ENCODE measurements at regions not wholly inside any gene's neighbourhood (a gene's known extent, or its start where the extent isn't known, plus 50 kb on each side); places are given as distances from the start of the nearest gene placed in this dataset.

DNA sequence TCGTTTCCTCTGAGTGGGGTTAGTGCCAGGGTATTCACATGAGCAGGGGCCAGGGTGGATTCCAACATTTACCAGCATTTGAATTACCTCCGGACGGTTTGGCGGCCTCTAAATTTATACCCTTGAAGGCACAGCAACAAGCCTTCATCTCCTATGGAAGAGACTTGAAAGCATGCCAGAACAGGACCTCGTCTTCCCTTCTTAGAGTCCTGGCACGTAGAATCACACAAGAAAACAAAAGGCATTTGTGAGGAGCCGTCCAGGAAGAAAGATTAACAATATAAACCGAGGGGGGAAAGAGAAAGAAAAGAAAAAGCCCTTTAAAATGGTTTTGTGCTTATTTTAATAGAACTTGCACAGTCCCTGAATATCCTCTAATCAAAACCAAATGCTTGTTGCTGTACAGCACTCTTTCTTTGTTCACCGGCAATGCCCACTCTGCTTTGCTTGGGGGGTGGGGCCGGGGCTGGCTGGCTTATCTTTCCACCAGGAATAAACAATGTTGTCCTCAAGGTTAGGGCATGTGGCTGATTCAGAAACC is 575.8 kb upstream of the ZNF462 start:
- DNase-seq, result no peak

GRCh38 chr9:106287731-106288130 is 575.2 kb upstream of the ZNF462 start:
- no peak for DNase-seq

DNA sequence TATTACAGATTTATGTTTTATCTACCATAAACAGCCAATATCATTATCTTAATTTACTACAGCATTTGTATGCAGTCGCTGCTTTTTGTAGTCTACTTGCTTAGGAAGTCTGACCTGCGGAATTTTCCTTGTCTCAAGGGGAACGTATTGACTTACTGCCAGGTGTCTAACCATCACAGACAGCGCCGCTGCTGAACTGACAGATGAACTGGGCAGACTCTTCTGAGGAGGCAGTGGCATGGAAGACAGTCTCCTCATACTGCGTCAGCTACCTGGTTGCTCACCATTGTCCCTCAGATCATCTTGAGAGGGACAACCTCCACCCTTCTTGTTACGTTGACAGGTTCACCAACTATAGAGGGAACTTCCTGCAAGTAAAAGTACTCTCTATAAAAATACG is 574.3 kb upstream of the ZNF462 start:
- DNase-seq, result no peak

DNA sequence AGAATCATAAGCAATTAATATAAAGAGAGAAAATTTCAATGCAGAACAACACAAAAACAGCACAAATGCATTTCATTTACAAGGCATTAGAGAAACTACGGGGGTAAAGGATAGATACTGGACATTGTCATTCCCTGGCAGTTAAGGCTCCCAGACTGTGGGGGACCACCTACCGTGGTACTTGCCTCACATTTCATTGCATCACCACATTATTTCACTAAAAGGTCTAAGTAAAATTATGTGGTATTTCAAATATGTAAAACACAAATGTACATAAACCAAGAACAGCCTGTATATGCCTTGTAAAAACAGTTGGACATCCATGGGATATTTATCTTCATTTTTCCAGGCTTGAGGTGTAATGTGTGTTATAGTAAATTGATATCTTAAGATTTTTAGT is 571.2 kb upstream of the ZNF462 start:
- no peak for DNase-seq

- no peak for DNase-seq
Observed at GRCh38 chr9:106296426-106296825, 566.5 kb upstream of the ZNF462 start.

DNA sequence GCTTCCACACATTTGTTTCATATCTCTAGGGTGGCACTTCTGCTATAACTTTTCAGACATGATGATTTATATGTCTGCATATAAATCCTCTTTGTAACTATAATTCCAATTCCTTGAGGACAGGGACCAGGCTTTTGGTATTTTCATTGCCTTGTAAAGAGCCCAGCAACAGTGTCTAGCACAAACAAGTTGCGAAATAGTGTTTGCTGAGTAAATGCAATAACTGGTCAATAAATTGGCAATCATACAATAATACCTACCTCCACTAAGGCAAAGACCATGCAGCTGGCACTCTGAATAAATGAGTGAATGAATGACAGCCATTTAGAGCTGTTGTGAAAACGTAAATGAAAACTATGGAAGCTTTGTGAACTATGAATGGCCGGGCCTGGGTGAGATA is 564.0 kb upstream of the ZNF462 start:
- DNase-seq, result peak in 1 of 2 experiments; percentile 10

DNA sequence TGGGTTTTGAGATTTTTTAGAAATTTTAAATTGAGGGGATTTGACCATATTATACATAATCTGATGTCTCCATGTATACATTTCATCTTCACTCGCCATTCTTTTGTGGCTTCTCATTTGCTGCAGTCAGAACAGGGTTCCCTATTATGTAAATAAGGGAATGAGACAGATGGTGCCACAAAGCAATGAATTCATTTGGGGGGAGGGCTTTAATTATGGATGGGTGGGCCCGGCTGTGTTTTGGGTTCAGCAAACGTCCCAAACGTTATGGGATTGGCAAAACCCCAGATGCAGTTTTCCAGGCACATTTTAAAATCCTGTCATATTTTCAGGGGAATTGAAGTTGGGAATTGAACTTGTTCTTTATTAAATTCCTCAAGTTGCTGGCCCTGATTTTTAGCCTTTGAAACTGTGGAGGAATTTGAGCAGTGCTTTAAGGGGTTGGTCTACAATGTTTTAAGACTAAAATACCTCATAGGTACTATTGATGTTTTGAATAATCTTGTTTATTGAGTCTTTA is 558.5 kb upstream of the ZNF462 start:
- DNase-seq, result no peak

DNA sequence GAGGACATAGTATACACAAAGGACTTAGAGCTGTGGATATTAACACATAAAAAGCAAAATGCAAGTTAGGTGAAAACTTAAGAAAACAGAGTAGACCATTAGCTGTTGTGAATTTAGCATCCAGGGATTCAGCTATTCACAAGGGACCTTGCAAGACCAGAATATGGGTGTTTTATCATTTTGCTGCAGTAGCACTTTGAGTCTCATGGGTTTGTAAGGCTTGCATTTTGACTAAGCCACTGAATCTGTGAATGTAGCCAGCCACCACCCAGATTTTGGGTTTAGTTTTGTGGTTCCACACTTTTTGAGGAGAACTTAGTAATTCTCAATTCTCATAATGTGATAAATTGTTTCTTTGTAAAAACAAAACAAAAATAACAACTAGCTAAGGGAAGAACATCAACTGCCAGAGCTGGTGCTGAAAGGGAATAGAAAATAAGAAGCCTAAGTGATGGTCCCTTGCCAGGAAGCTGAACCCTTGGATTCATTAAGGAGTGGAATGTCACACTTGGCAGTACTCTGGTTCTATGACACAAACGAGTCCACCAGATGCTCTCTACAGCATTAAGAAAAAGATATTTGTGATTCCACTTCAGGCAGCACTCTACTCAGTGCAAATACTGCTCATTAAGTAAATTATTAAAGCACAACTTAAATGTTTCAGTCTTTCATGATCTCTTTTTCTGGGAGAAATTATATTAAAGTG is 557.4 kb upstream of the ZNF462 start:
- DNase-seq, result no peak

DNA sequence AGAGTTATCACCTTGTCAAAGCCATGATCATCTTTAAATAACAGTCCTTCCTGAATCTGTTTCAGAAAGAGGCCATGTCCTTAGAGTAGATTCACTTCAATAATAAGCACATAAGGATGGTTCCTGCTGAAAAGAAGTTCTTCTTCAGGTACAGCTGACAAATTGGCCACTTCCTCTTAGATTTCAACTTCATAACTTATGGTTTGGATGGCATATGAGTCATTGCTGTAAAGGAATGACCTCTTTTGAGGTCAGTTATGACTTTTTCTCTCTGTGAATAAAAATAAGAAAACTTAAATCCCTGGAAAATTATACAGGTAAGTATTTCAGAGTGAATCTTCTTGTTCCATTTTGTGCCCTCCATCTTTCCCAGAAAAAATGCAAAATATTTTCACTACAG is 555.3 kb upstream of the ZNF462 start:
- no peak for DNase-seq

DNA sequence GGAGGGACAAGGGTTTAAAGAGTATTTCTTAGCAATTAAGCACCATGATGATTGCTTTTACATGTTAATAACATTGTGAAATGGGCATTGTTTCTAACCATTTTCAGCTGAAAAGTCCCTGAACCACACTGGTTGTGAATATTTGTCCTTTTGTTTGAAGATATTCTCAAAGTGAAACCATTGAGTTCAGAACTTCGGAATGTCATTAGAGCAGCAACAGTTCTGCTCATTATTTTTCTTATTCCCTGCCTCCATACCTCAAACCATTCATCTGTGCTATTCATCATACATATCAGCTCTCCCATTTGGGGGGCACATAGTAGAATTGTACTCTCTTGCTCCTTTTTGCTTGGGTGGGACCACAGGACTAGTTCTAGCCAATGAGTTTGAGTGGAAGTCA is 553.0 kb upstream of the ZNF462 start:
- no peak for DNase-seq

DNA sequence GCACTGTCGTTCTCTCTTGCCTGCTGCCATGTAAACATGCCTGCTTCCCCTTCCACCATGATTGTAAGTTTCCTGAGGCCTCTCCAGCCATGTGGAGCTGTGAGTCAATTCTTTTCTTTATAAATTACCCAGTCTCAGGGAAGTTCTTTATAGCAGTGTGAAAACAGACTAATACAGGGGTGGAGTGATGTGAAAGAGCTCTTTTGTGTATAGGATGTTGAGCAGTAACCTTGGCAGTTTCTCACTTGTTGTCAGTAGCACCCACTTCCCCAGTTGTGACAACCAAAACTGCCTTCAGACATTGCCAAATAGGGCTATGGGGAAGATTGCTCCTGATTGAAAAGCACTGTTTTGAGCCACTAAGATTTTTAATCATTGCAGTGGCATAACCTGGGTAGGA is 552.2 kb upstream of the ZNF462 start:
- no peak for DNase-seq

DNA sequence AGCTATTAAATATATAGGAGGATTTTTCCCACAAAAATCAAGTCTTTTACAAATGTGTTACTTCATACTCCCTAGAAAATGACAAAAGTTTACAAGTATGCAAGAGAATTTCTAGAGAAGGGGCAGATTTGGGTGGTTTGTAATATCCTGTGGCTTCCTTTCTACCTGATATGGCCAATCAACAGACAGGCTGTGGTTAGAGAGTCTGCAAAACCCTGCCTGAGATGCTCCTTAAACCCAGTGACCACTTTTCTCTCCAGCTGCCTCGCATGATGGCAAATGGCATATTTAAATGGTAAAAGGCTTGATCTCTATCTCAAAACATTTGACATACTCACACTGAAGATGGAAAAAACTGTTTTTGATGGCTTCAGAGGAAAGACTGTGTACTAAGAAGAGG is 550.1 kb upstream of the ZNF462 start:
- DNase-seq, result no peak

DNA sequence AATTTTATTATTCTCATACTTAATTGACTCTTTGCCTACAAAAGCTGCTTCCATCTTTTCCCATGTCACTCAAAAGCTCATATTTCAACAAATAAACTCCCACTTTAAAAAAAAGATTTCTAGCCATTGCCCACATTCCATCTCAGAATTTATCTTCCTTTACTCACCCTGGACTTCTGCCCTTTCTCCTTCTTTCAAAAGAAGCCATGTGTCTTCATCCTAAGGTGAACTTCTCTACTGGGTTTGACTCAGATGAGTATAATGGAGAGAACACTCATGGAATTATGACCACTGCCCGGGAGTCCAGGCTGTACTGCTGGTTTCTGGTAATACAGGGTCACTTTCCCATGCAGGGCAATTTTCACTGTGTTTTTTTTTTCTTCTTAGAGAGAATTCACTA is 548.5 kb upstream of the ZNF462 start:
- DNase-seq, result no peak

DNA sequence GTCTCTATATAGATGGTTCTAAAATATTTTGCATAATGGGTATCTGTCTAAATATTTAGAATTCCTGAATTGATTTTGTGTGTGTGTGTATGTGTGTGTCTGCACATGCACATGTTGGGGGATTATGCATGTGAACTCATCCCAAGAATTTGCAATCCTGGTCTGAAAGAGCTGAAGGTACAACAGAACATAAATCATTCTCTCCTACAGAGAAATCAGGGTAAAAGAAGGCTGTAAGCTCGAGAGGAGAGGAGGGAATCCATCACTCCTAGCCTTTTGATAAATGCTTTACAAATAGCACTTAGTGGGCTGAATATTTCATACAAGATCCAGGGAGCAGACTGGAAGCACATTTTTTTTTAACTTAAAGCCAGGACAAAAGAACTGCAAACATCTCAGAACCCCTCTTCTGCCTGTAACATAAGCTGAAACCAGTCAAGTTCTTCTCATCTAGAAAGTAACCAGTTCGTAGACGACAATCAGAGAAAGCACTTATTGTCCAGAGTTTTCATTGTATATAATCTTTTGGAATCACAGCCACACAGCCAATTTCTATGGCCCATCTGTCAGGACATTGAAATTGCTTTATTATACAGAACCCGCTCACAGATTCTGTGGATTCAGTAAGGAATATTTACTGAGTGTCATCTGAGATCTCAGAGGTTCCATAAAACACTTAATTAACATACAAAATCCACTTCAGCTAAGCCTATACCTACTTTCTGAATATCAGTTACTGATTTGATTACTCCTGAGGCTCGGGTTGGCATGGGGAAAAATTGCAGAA is 541.4 kb upstream of the ZNF462 start:
- DNase-seq, result no peak

DNA sequence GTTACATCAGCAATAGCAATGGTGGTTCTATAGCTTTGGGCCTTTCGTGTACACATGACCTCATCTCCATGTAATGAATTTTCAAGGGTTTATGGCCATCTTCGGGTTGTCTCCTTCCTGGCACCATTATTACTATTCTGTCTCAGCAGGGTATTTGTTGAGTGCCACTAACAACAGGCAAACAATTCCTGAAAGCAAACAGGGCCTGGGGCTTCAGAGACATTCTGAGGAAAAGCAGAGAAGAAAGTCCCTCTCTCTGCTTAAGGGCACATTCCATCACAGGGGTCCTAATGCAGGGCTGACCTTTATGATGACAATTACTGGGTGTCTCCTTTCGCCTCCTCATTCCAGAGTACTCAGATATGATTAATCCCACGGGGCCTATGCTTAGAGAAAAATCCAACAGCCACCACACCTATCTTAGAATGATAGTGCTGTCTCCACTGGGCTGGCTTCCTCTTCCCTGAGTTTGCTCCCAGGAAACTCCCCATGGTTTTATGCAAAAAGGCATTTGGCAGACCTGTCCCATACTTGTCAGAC is 540.2 kb upstream of the ZNF462 start:
- DNase-seq, result no peak

DNA sequence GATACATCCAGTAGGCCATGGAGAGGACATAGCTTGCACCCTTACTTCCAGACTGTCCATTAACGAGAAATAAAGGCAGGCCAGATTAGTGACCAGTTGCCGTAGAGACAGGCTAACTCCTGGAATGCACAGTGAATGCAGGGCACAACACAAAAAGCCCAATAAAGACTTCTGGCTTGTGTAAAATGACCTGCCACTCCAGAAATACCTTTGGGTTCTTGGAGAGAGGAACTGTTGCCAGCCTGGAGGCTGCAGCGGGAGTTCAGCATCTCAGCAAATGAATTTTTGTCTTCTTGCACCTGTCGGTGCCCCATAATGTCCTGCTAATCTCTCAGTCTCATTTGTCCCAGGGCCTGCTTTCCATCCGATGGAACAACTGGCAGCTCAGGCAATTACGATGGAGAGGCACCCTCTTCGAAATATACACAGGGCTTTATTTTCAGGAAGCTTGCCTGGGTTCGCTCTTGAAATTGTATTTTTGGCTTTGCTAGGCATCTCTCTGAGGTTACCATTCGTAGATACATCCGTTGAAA is 538.8 kb upstream of the ZNF462 start:
- no peak for DNase-seq

GRCh38 chr9:106324591-106325280 is 538.2 kb upstream of the ZNF462 start:
- no peak for DNase-seq

- DNase-seq, result no peak
Observed at GRCh38 chr9:106326493-106326892, 536.5 kb upstream of the ZNF462 start.

DNA sequence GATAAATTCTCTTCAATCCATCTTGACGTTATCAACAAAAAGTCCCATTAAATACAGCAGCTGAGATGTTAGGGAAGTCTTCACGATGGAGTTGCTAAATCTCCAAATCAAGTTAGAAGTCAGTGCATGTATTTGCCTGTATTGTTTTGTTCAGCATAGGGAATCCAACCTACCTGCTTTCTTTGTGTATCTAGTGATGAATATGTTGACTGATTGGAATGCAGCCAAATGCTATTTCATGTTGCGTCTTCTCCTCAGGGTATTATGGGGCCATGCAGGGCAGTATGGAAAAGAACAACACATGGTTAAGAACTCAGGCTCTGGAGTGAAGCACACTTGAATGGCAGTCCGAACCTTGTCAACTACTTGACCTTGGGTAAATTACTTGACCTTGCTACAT is 529.5 kb upstream of the ZNF462 start:
- peak; percentile 48 to 83 for DNase-seq

DNA sequence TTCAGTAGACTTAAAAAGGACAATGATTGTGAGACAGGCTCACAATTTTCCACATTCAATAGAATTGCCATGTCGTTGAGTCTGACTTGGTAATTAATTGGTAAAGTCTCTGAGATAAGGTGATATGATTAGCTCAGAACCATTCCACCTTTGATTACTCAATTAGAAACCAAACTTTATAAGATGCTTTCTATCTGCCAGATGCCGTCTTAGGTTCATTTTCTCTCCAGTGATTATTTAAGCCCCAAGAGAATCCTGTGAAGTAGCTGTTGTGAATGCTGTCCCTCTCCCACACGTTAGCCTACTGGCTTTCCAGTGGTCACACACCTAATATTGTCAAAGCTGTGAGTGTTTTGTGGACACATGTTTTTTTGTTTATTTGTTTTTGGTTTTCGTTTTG is 528.9 kb upstream of the ZNF462 start:
- DNase-seq, result no peak

- DNase-seq, result no peak
Observed at GRCh38 chr9:106339882-106340281, 523.1 kb upstream of the ZNF462 start.

DNA sequence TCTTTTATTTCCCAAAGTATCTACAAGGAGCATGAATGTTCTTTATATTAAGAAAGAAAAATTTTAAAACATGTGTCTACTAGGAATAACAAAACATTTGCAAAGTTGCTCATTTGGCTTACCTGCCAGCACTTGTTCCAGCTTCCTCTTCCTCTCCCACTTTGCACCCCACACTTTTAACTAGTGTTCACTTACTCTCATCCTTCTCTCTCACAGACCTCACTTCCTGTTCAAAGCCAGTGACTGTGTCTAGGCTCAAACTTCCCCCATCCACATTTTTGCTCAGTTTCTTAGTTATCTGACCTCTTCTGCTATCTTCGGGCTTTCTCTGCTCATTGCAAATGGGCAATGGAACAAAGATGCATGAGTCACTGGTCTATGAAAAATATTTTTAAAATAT is 512.2 kb upstream of the ZNF462 start:
- no peak for DNase-seq

DNA sequence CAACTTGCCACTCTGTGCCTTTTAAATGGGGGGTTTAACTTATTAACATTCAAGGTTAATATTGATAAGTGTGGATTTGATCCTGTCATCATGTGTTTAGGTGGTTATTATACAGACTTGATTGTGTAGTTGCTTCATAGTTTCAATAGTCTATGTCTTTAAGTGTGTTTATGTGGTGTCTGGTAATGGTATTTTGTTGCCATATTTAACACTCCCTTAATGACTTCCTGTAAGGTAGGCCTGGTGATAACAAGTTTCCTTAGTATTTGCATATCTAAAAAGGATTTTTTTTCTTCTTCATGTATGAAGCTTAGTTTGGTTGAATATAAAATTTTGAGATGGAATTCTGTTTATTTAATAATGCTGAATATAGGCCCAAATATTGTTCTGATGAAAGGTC is 506.0 kb upstream of the ZNF462 start:
- DNase-seq, result no peak

Data from NCI-H1930 (cell line).